CD14-positive monocyte (primary cell): ENCODE measurements at regions not wholly inside any gene's neighbourhood (a gene's known extent, or its start where the extent isn't known, plus 50 kb on each side); places are given as distances from the start of the nearest gene placed in this dataset.

ENCODE experiments used
- DNase-seq, 3 donors: peaks; one replicate each; pipeline ENCODE4 v3.0.0-alpha.2; 2011 to 2022
- H2AFZ ChIP-seq: 2 replicates; pipeline ENCODE4 v1.6.0; 2012; ENCODE audit warnings: mild to moderate bottlenecking, low read depth, low read length, inconsistent platforms; ENCODE audit not compliant: insufficient read depth, poor library complexity, severe bottlenecking
- H3K27ac ChIP-seq, 2 donors: 1 replicate in 1 of 2; 2 replicates in 1 of 2; pipeline ENCODE4 v1.5.1; 2012 to 2013; ENCODE audit warnings: low read length in 2 of 2, control low read depth in 1 of 2, inconsistent platforms in 1 of 2, low read depth in 1 of 2, mild to moderate bottlenecking in 1 of 2
- H3K27me3 ChIP-seq, 2 donors: one replicate each; pipeline versions ENCODE4 v1.6.0 to v1.6.1; 2011 to 2013; ENCODE audit warnings: low read length in 2 of 2; ENCODE audit not compliant: control insufficient read depth in 2 of 2, insufficient read depth in 2 of 2
- H3K36me3 ChIP-seq, 2 donors: replicated peaks in 1 of 2; 1 replicate in 1 of 2; 2 replicates in 1 of 2; pipeline versions ENCODE4 v1.5.1 to v1.6.1; 2012 to 2013; ENCODE audit warnings: low read length in 2 of 2, control low read depth in 1 of 2, inconsistent platforms in 1 of 2, mild to moderate bottlenecking in 1 of 2; ENCODE audit not compliant: insufficient read depth in 2 of 2, control insufficient read depth in 1 of 2
- H3K4me1 ChIP-seq, 2 donors: 1 replicate in 1 of 2; 2 replicates in 1 of 2; pipeline versions ENCODE4 v1.5.1 to v1.6.1; 2012 to 2013; ENCODE audit warnings: low read length in 2 of 2, control low read depth in 1 of 2, inconsistent platforms in 1 of 2, mild to moderate bottlenecking in 1 of 2, moderate library complexity in 1 of 2; ENCODE audit not compliant: insufficient read depth in 2 of 2, control insufficient read depth in 1 of 2
- H3K4me2 ChIP-seq: replicated peaks from 2 replicates; pipeline ENCODE3; 2012; ENCODE audit warnings: low read length, moderate library complexity, mild to moderate bottlenecking; ENCODE audit not compliant: poor library complexity, severe bottlenecking; ENCODE audit errors: extremely low read depth
- H3K4me3 ChIP-seq, 3 experiments: fragments of 200-600 bp in 1 of 3; sonication (generic) in 1 of 3; replicated peaks in 1 of 3; 1 replicate in 2 of 3; 2 replicates in 1 of 3; pipeline ENCODE4 v1.5.1; 2011 to 2013; ENCODE audit warnings: low read length in 3 of 3, mild to moderate bottlenecking in 3 of 3, control low read depth in 2 of 3, low read depth in 2 of 3, inconsistent platforms in 1 of 3, moderate library complexity in 1 of 3
- H3K79me2 ChIP-seq: 2 replicates; pipeline ENCODE4 v1.6.0; 2012; ENCODE audit warnings: mild to moderate bottlenecking, control low read depth, inconsistent platforms, low read length, moderate library complexity; ENCODE audit not compliant: insufficient read depth
- H3K9ac ChIP-seq: 2 replicates; pipeline ENCODE4 v1.6.0; 2017; ENCODE audit warnings: low read length, mild to moderate bottlenecking; ENCODE audit not compliant: insufficient read depth, poor library complexity, severe bottlenecking
- H3K9me3 ChIP-seq, 2 donors: replicated peaks in 1 of 2; 1 replicate in 1 of 2; 2 replicates in 1 of 2; pipeline versions ENCODE4 v1.5.1 to v1.6.1; 2012 to 2013; ENCODE audit warnings: low read length in 2 of 2, control low read depth in 1 of 2; ENCODE audit not compliant: control insufficient read depth in 1 of 2, insufficient read depth in 1 of 2
- H4K20me1 ChIP-seq: 2 replicates; pipeline ENCODE4 v1.6.0; 2012; ENCODE audit warnings: mild to moderate bottlenecking, low read length, control low read depth, moderate library complexity; ENCODE audit not compliant: insufficient read depth
- H3K27ac Mint-ChIP-seq, 7 donors: one replicate each; pipeline ENCODE4 v1.8.0; 2020; ENCODE audit warnings: mild to moderate bottlenecking in 7 of 7, mixed read lengths in 7 of 7, moderate library complexity in 6 of 7, inconsistent platforms in 2 of 7
- H3K27me3 Mint-ChIP-seq, 3 donors: one replicate each; pipeline ENCODE4 v1.8.0; 2021 to 2022; ENCODE audit warnings: low read depth in 3 of 3, mild to moderate bottlenecking in 3 of 3, mixed read lengths in 3 of 3, moderate library complexity in 3 of 3, inconsistent platforms in 1 of 3
- H3K36me3 Mint-ChIP-seq, 2 donors: one replicate each; pipeline ENCODE4 v1.8.0; 2020; ENCODE audit warnings: mixed read lengths in 2 of 2, inconsistent platforms in 1 of 2, mild to moderate bottlenecking in 1 of 2
- H3K4me1 Mint-ChIP-seq: one replicate; pipeline ENCODE4 v1.8.0; 2020; ENCODE audit warnings: mild to moderate bottlenecking, mixed read lengths
- H3K4me3 Mint-ChIP-seq, 2 donors: one replicate each; pipeline ENCODE4 v1.8.0; 2020; ENCODE audit warnings: mild to moderate bottlenecking in 2 of 2, mixed read lengths in 2 of 2, moderate library complexity in 1 of 2
- H3K9me3 Mint-ChIP-seq, 7 donors: one replicate each; pipeline ENCODE4 v1.8.0; 2020 to 2022; ENCODE audit warnings: mixed read lengths in 7 of 7, mild to moderate bottlenecking in 6 of 7, moderate library complexity in 6 of 7, inconsistent platforms in 2 of 7
- WGBS: methylation state at CpG from one replicate; pipeline ENCODE4 v1.1.5; 2013; ENCODE audit warnings: missing lambda C conversion rate; ENCODE audit not compliant: insufficient coverage; 5-methylcytosine and 5-hydroxymethylcytosine counted together
- intact Hi-C, 2 donors: fragments of 100-400 bp; cut with micrococcal nuclease; formaldehyde crosslinking; loops; one replicate each; pipeline versions ENCODE4 v1.15.0 to v1.15.1; 2023
- TF ChIP-seq, protein P1 (sequence below): fragments of 200-600 bp; IDR thresholded peaks from one replicate; pipeline ENCODE4 v1.8.0; 2022; ENCODE audit warnings: antibody characterized with exemption, mild to moderate bottlenecking

DNA sequence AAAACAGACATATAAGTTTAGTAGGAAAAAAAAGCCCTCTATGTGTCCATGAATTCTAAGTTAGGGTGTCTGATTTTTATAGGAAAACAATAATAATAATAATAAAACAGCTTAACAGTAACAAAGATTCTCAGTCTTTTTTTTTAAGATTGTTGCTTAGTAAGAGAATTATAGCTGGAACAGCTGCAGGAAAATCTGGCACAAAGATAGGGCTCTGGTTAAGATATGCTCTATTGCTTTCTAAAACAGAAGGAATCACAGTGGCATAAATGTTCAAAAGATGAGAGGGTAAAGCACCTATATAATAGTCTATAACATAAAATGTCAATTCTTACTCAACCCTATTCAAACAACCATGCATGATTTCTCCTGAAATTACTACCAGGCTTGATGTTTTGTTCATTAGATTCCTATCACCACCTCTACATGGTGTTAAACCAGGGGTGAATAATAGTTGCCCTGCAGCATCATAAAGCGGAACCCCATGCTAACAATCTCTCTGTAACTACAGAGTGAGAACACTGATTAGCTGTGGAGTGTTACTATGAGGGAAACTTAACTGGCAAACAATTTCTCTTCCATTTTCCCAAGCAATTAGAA, 541.4 kb upstream of the MIR17HG start:
- no peaks in the 10 kb centered on the region for H3K27me3 ChIP-seq
- H2AFZ ChIP-seq: no peak overlapping the region
- H3K4me2 ChIP-seq: no peak overlapping the region
- Mint-ChIP-seq H3K4me3 (no peak overlapping the region), H3K4me1 (peaks cover 2% of the 10 kb centered on the region), H3K9me3 (peaks cover 0 to 7% (median 4%) of the 10 kb centered on the region in 7 donors), H3K27me3 (peaks cover 0 to 3% (median 0%) of the 10 kb centered on the region in 3 donors), H3K27ac (no peak overlapping the region), H3K36me3 (no peaks in the 10 kb centered on the region)
- H4K20me1 ChIP-seq: no peaks in the 10 kb centered on the region
- no peaks in the 10 kb centered on the region for H3K79me2 ChIP-seq
- H3K27ac ChIP-seq: no peak overlapping the region
- intact Hi-C loops: no loop called here
- no peak overlapping the region for H3K9ac ChIP-seq
- TF ChIP-seq, protein P1, sequence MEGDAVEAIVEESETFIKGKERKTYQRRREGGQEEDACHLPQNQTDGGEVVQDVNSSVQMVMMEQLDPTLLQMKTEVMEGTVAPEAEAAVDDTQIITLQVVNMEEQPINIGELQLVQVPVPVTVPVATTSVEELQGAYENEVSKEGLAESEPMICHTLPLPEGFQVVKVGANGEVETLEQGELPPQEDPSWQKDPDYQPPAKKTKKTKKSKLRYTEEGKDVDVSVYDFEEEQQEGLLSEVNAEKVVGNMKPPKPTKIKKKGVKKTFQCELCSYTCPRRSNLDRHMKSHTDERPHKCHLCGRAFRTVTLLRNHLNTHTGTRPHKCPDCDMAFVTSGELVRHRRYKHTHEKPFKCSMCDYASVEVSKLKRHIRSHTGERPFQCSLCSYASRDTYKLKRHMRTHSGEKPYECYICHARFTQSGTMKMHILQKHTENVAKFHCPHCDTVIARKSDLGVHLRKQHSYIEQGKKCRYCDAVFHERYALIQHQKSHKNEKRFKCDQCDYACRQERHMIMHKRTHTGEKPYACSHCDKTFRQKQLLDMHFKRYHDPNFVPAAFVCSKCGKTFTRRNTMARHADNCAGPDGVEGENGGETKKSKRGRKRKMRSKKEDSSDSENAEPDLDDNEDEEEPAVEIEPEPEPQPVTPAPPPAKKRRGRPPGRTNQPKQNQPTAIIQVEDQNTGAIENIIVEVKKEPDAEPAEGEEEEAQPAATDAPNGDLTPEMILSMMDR: no peak
- H3K4me3 ChIP-seq: no peak overlapping the region
- no peak for DNase-seq
- no peaks in the 10 kb centered on the region for H3K4me1 ChIP-seq
- WGBS: no CpG with 5 or more reads among the region's 1 CpG
- no peaks in the 10 kb centered on the region for H3K36me3 ChIP-seq
- peaks cover 0 to 3% of the 10 kb centered on the region in 2 donors for H3K9me3 ChIP-seq

DNA sequence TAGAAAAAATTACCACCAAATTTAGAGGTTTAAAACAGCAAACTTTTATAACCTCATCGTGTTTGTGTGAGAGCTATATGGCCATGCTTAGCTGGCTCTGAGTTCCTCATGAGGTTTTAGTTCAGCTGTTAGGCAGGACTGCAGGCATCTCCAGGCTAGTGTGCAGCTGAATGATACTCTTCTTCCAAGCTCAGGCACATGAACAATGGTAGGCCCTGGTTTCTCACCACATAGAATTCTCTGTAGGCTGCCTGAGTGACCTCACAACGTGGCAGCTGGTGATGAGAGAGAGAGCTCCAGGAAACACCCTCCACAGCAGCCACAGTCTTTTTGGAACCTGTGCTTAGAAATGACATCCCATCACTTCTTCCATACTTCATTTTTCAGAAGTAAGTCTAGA, 540.6 kb upstream of the MIR17HG start:
- H3K27me3 ChIP-seq: no peaks in the 10 kb centered on the region
- no peak overlapping the region for H3K27ac ChIP-seq
- H3K27ac Mint-ChIP-seq: no peak overlapping the region
- H3K4me3 Mint-ChIP-seq: no peak overlapping the region
- H3K4me3 ChIP-seq: no peak overlapping the region
- H3K79me2 ChIP-seq: no peaks in the 10 kb centered on the region
- no CpG with 5 or more reads among the region's 2 CpGs for WGBS
- H3K36me3 Mint-ChIP-seq: no peaks in the 10 kb centered on the region
- DNase-seq: no peak
- no peak overlapping the region for H2AFZ ChIP-seq
- H3K9me3 ChIP-seq: peaks cover 0 to 3% of the 10 kb centered on the region in 2 donors
- intact Hi-C loops: no loop called here
- peaks cover 2% of the 10 kb centered on the region for H3K4me1 Mint-ChIP-seq
- no peaks in the 10 kb centered on the region for H3K36me3 ChIP-seq
- H4K20me1 ChIP-seq: no peaks in the 10 kb centered on the region
- H3K27me3 Mint-ChIP-seq: peaks cover 0 to 3% (median 0%) of the 10 kb centered on the region in 3 donors
- TF ChIP-seq, protein P1: no peak
- peaks cover 0 to 7% (median 4%) of the 10 kb centered on the region in 7 donors for H3K9me3 Mint-ChIP-seq
- no peaks in the 10 kb centered on the region for H3K4me1 ChIP-seq
- no peak overlapping the region for H3K4me2 ChIP-seq
- H3K9ac ChIP-seq: no peak overlapping the region
